ENCODE measurements at regions not wholly inside any gene's neighbourhood (a gene's known extent, or its start where the extent isn't known, plus 50 kb on each side); places are given as distances from the start of the nearest gene placed in this dataset.

DNA sequence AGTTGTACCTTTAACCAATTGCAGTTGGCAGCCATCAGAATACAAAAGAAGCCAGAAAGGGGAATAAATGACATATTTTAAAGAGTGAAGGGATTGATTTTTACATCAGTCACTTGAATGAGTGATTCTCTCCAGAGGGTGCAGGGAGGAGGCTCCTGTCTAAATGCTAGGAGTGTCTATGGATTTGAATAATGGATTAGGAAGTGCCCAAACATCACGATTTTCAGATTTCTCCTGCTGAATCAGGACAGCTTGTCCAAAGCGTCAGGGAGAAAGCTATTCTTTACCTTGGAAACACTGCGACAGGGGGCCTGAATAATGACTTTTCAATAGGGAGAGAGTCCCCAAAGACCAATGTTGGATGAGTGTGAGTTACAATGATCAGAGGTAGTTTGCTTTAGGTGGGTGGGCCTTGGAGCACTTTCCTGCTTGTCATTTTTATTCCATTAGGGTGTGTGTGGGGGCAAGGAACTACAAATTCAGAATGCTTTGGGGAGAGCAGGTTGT lies 735.5 kb downstream of the KCNA4 start:
- H3K4me1 ChIP-seq (ENCODE audit: insufficient read depth, low read length, poor library complexity, severe bottlenecking), result no peaks in the 10 kb centered on the region
- H3K27me3 ChIP-seq (ENCODE audit: insufficient read depth, low read length, poor library complexity, severe bottlenecking), result no peaks in the 10 kb centered on the region
- no peaks in the 10 kb centered on the region for H4K20me1 ChIP-seq (ENCODE audit: insufficient read depth, low read length, poor library complexity, severe bottlenecking)
- H3K79me2 ChIP-seq (ENCODE audit: insufficient read depth, low read length), result no peaks in the 10 kb centered on the region
- no peak for TF ChIP-seq EZH2phosphoT487 (IDR thresholded peaks at IDR 0.05; ENCODE audit: borderline replicate concordance)
- no peak for TF ChIP-seq CTCF (conservative IDR thresholded peaks at IDR 0.05; ENCODE audit: low read length)
- no peaks in the 10 kb centered on the region for H3K9me2 ChIP-seq (replicated peaks; ENCODE audit: low read depth, low read length)
- H3F3A ChIP-seq (ENCODE audit: low read depth), result no peaks in the 10 kb centered on the region
- H3K4me2 ChIP-seq (ENCODE audit: low read depth, low read length, poor library complexity, severe bottlenecking), result no peak overlapping the region
- H3K9ac ChIP-seq (ENCODE audit: low read depth, low read length, poor library complexity, severe bottlenecking), result no peak overlapping the region
- H3K36me3 ChIP-seq (ENCODE audit: insufficient read depth, low read length), result no peaks in the 10 kb centered on the region
- H3K4me3 ChIP-seq (ENCODE audit: low read length, poor library complexity, severe bottlenecking), result no peak overlapping the region
- no peak overlapping the region for H2AFZ ChIP-seq (ENCODE audit: low read length)
- no peaks in the 10 kb centered on the region for H3K9me3 ChIP-seq (ENCODE audit: insufficient read depth, low read depth, low read length)

GRCh38 chr11:29280452-29280851 lies 736.4 kb downstream of the KCNA4 start:
- Histone ChIP-seq H3K36me3 (ENCODE audit: insufficient read depth, low read length) (no peaks in the 10 kb centered on the region), H3K9me2 (replicated peaks; ENCODE audit: low read depth, low read length) (no peaks in the 10 kb centered on the region), H3K4me1 (ENCODE audit: insufficient read depth, low read length, poor library complexity, severe bottlenecking) (no peaks in the 10 kb centered on the region), H3K4me2 (ENCODE audit: low read depth, low read length, poor library complexity, severe bottlenecking) (no peak overlapping the region), H3K79me2 (ENCODE audit: insufficient read depth, low read length) (no peaks in the 10 kb centered on the region), H3K27me3 (ENCODE audit: insufficient read depth, low read length, poor library complexity, severe bottlenecking) (no peaks in the 10 kb centered on the region), H3K9ac (ENCODE audit: low read depth, low read length, poor library complexity, severe bottlenecking) (no peak overlapping the region), H2AFZ (ENCODE audit: low read length) (no peak overlapping the region), H3K9me3 (ENCODE audit: insufficient read depth, low read depth, low read length) (no peaks in the 10 kb centered on the region), H4K20me1 (ENCODE audit: insufficient read depth, low read length, poor library complexity, severe bottlenecking) (no peaks in the 10 kb centered on the region), H3F3A (ENCODE audit: low read depth) (no peaks in the 10 kb centered on the region), H3K4me3 (ENCODE audit: low read length, poor library complexity, severe bottlenecking) (no peak overlapping the region)
- TF ChIP-seq EZH2phosphoT487 (IDR thresholded peaks at IDR 0.05; ENCODE audit: borderline replicate concordance) (no peak), CTCF (conservative IDR thresholded peaks at IDR 0.05; ENCODE audit: low read length) (no peak)

GRCh38 chr11:29279716-29280115 lies 737.1 kb downstream of the KCNA4 start:
- H3K36me3 ChIP-seq (ENCODE audit: insufficient read depth, low read length), result no peaks in the 10 kb centered on the region
- H3K4me3 ChIP-seq (ENCODE audit: low read length, poor library complexity, severe bottlenecking), result no peak overlapping the region
- no peaks in the 10 kb centered on the region for H3K4me1 ChIP-seq (ENCODE audit: insufficient read depth, low read length, poor library complexity, severe bottlenecking)
- no peaks in the 10 kb centered on the region for H3K79me2 ChIP-seq (ENCODE audit: insufficient read depth, low read length)
- H3K9me2 ChIP-seq (replicated peaks; ENCODE audit: low read depth, low read length), result no peaks in the 10 kb centered on the region
- H4K20me1 ChIP-seq (ENCODE audit: insufficient read depth, low read length, poor library complexity, severe bottlenecking), result no peaks in the 10 kb centered on the region
- H3K9me3 ChIP-seq (ENCODE audit: insufficient read depth, low read depth, low read length), result no peaks in the 10 kb centered on the region
- H3K9ac ChIP-seq (ENCODE audit: low read depth, low read length, poor library complexity, severe bottlenecking), result no peak overlapping the region
- TF ChIP-seq EZH2phosphoT487 (IDR thresholded peaks at IDR 0.05; ENCODE audit: borderline replicate concordance) (no peak), CTCF (conservative IDR thresholded peaks at IDR 0.05; ENCODE audit: low read length) (no peak)
- no peaks in the 10 kb centered on the region for H3K27me3 ChIP-seq (ENCODE audit: insufficient read depth, low read length, poor library complexity, severe bottlenecking)
- no peak overlapping the region for H3K4me2 ChIP-seq (ENCODE audit: low read depth, low read length, poor library complexity, severe bottlenecking)
- no peak overlapping the region for H2AFZ ChIP-seq (ENCODE audit: low read length)
- H3F3A ChIP-seq (ENCODE audit: low read depth), result no peaks in the 10 kb centered on the region

Data from Loucy (cell line).